ENCODE measurements at regions not wholly inside any gene's neighbourhood (a gene's known extent, or its start where the extent isn't known, plus 50 kb on each side); places are given as distances from the start of the nearest gene placed in this dataset.
A peak's percentile ranks its signal among the peaks of the same experiment; 100 is the strongest.
"Not testable (repeated sequence)": the region's sequence is repeated elsewhere in the genome, so short reads cannot be mapped to it uniquely, and the experiment has no call there.

DNA sequence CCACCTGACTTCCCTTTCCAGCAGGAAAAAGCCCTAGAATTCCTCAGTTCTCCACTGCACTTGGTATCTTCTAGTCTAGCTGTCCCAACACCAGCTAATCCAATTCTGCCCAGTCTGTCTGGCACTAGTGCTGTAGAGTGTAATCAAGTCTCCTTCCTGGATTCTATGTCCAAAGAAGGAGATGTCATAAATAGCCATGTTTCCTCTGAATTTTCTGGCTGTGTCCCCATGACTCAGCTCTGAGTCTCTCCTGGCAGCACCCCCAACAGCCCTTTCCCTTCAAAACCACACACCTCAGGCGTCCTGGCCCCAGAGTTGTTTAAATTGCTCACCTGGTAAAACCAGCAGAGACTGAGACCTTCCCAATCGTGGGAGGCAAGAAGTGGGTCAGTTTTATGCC, 197.2 kb downstream of the GRXCR1 start:
- DNase-seq (ENCODE audit: low read depth), result no peak

DNA sequence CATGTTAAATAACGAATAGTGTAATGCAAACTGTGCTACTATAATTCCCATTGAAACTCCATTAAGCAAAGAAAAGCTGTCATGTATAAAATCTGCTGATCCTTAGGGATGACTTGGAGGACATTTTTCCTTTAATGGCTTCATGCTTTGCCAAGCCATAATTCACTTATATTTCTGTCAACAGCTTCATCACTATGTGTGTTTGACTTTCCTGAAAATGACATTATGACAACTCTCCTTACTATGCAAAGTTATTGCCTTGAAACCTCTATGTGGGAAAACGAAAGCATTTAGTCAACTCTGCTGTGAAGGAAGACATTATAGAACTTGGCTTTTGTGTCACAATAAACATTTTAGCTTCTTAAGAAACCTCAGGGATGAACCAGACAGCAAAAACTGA, 210.5 kb downstream of the GRXCR1 start:
- no peak for DNase-seq (ENCODE audit: low read depth)

DNA sequence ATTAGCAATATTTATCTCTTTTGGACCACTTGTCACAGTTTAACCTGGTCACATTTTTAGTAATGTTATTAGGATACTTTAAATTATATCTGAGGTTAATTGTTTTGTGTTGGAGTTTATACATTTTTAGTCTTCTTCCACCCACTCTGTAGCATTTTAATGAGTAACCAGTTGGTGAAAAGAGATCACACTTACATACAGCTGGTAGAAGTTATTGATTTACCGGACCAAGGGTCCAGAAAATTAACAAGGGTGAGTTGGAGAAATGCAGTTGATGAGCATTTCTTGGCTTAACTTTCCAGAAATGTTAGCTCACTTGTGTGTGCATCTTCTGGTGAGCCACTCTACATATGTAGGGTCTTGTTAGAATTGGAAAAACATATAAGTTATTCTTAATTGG, 219.6 kb downstream of the GRXCR1 start:
- no peak for DNase-seq (ENCODE audit: low read depth)

DNA sequence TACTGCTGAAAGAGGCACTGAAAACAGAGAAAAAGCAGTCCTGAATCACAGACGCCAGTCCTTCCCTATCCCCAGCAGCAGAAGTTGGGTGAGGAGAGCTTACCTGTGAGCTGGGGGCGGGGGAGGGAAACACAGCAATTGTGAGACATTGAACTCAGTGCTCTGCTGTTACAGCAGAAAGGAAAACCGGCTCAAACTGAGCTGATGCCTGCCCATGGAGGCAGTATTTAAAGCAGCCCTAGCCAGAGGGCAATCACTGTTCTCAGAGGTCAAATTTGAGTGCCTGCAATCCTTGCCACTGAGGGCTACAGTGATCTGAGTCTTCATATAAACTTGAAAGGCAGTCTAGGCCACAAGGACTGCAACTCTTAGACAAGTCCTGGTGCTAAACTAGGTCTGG, 220.7 kb downstream of the GRXCR1 start:
- no peak for DNase-seq (ENCODE audit: low read depth)

DNA sequence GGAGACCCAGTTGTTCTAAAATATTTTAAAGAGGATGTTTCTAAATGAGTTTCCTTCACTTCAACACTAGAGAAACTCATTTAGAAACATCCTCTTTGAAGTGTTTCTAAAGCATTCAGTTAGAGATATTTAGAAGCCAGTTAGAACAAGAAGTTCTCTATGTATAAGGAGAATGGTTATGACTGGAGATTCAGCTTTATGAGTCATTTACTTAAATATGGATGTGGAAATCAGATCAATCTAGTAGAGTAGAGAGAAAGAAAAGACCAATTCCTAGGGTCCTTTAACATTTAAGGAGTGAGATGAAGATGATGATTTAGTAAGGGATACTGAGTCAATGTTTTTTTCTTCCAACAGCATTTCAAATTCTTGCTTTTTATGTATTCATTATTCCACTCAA, 234.1 kb downstream of the GRXCR1 start:
- DNase-seq (ENCODE audit: low read depth), result no peak

DNA sequence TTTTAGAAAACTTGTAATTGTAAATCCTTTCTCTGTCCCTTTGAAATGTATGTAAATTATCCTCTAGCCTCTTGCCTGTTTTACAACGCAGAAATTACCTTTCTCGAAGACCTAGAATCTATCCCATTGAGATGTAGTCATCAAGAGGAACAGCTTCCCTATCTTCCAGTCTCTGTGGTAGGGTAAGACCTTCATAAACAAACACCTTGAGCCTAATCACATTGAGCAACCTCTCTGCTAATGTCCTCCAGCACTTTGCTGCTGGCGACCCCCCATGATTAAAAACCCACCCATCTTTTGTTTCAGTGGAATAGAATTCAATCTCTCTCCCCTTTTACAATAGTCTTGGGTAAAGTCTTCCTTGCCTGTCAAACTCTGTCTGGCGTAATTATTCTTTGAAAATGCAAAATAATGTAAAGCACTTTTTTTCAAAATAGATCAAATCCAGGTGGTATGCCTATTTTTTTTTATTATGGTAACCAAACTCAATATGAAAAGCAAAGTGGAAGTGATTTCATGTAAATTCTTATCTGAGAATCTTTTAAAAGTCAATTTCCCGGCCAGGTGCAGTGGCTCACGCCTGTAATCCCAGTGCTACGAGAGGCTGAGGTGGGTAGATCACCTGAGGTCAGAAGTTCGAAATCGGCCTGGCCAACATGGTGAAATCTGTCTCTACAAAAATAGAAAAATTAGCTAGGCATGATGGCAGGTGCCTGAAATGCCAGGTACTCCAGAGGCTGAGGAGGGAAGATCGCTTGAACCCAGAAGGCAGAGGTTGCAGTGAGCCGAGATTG, 237.9 kb downstream of the GRXCR1 start:
- no peak for DNase-seq (ENCODE audit: low read depth)

DNA sequence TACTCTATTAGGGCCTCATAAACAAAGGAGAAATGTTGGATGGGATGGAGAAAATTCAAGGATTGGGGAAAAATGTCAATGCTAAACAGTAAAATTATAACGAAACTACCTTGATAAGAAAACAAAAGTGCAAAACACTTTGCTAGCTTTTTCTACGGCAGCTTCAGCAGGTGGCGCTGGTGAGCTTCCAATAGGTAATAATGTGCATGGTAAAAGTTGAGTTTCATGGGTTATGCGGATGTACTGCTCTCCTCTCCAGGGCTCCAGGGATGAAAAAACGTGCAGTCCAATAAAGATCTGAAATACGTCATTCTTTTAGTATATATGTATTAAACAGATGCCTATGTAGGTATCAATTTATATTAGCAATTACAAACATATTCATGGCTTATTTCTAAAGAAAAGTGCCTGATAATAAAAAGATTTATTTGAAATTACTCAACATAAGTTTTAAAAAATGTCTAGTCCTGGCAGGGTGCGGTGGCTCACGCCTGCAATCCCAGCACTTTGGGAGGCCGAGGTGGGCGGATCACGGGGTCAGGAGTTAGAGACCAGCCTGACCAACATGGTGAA, 239.6 kb downstream of the GRXCR1 start:
- DNase-seq (ENCODE audit: low read depth), result peak; percentile 72

DNA sequence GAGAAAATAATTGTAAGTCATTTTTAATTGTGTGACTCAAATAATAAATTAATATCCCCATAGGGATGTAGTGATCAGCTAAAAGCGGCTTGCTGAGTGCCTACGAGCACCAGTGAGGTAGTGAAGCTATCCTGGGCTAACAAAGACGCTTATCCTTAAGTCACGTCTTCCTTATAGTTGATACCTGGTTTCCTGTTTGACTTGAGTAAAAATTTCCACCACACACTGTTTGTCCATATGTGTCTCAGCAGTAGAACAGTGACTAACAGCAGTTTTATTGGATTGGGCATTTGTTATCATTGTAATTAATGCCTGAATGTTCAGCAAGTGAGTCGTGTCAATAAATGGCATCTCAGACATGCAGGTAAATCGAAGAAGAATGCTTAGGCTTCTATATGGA, 241.1 kb downstream of the GRXCR1 start:
- no peak for DNase-seq (ENCODE audit: low read depth)

DNA sequence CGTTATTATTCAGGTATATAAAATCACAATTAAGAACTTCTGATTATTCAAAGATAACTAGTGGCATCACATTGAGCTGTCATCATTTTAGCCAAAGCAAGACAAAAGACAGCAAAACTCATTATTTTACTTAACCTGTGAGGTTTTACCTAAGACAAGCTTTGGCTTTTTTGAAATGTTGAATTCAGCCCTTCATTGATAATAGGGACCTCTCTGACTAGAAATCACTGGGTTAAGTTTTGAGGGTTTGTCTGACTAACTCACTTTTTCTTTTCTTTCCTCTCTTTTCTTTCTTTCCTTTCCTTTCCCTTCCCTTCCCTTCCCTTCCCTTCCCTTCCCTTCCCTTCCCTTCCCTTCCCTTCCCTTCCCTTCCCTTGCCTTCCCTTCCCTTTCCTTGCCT, 244.2 kb downstream of the GRXCR1 start:
- no peak for DNase-seq (ENCODE audit: low read depth)

DNA sequence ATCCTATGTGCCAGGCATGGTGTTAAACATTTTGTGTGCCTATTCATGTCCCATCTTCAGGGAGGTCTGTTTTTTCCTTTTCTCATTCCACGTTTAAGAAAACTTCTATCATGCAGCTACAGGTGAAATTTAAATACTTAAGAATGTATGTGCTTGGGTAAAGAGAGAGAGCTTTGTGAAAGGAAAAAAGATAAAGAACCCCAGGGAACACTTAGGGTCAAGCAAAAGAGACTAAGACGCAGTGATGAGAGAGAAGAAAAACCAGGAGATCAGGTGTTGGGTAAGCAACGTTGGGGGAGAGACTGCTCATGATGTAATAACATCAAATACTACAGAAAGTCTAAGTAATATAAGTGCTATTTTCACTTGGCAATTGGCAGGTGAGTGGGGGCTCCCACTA, 253.7 kb downstream of the GRXCR1 start:
- DNase-seq (ENCODE audit: low read depth), result no peak

DNA sequence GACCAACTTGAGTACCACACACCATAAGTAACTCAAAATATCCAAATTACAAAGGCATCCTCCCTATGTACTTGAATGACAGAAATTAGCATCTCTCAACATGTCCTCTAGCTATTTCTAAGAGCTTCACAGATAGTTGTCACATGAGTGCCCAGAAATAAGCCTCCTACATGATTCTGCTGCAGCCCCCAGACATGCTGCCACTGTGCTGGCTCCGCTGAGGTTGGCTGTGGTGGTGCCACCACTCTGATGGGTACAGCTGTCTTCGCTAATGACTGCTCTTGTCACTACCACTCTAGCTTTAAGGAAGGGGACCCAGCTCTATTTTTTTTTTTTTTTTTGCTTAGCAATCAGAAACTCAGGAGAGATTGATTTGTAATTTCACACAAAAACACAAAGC, 256.0 kb downstream of the GRXCR1 start:
- no peak for DNase-seq (ENCODE audit: low read depth)

DNA sequence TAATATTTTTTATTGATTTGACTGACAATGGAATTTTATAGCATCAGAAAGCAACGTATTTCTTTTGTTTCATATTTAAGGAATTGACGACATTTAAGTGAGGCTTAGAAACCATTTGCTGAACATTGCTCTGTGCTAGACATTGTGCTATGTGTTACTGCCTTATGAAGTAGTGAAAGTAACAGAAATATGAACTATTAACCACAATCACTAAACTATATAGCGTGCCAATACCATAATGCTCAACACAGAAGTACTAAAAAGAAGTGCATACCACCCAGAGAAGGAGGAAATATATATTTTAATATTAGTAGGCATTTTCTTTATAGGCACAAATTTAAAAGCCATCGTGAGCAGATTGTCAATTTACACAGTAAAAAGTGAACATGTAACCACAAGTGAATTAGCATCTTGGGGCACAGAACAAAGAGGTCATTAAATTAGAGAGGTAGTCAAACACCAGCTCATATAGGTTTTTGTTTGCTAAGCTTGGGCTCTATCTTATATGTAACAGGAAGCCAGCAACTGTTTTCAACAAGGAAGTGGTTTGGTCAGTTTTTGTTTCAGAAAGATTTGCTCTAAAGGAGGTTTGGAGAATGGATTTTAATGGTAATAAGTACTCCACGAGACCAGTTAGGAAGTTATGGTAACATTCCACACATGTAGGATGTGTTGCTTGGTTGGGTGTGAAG, 270.7 kb downstream of the GRXCR1 start:
- no peak for DNase-seq (ENCODE audit: low read depth)

DNA sequence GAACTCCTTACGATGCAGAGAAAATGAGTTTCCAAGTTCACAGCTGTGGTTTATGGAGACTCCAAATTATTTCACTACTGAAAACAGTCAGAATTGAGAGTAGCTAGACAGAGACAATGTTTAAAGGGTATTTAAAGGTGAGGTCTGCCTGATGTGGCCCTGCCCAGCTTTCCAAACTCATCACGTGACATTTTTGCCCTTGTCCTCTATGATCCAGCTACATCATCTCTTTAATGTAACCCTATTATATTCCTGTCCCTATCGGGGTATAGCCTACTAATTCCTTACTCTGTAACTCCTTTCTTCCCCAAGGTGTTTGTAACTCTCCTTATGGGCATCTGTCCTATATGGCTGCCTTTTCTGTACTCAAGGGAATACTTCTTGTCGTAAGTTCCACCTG, 297.2 kb downstream of the GRXCR1 start:
- no peak for DNase-seq (ENCODE audit: low read depth)

DNA sequence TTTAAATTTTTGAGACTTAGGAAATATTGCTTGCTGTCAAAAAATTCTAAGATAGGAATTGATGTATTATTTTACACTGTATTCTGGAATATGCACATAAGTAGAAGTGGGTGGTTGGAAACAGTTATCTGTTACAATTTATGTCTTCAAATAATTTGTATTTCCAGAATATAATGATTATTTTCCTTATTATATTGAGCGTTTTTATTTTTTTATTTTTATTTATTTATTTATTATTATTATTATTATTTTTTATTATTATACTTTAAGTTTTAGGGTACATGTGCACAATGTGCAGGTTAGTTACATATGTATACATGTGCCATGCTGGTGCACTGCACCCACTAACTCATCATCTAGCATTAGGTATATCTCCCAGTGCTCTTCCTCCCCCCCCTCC, 320.1 kb downstream of the GRXCR1 start:
- DNase-seq (ENCODE audit: low read depth), result not testable (repeated sequence)

DNA sequence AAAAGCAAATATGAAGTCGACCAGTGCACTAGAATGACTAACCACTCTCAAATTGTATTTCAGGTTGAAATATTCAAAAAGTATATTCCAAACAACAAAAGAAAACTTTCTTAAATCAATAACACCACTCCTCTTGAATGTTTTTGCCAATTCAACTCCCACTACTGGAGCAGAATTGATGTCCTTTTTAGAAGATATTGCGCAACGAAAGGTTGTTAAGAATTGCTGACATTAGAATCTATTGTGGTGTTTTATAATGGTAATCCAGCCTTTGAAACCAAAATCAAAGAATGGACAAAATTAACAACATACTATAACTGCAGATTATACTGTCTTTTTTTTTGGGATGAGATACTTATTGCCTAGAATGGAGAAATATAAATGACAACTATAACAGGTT, 331.3 kb downstream of the GRXCR1 start:
- DNase-seq (ENCODE audit: low read depth), result no peak

DNA sequence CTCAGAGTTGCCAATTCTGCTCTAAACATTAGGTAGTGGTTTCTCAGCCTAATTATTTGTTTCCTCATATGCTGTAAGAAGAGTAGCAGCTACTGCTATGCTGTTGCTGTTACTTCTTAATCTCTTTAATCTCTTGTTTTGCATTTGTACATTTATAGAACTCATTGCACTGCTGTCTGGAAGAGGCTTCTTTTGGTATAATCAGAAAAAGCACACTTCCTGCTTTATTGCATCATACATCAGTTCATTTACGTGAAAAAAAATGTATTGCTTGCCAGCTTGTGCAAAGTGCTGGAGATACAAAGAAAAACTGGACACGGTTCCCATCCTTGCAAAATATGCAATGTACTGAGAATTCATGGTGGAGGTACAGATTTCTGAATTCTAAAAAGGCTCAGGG, 332.0 kb downstream of the GRXCR1 start:
- no peak for DNase-seq (ENCODE audit: low read depth)

DNA sequence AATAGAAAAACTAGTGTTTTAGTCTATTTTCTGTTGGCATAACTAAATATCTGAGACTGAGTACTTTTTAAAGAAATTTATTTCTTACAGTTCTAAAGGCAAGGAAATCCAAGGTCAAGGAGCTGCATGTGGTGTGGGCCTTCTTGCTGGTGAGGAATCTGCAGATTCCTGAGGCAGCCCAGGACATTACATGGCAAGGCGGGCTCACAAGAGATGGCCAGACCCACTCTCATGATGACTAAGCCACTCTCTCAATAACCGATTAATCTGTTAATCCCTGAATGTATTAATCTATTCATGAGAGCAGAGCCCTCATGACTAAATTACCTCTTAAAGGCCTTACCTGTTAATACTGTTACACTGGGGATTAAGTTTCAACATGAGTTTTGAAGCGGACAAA, 340.8 kb downstream of the GRXCR1 start:
- no peak for DNase-seq (ENCODE audit: low read depth)

DNA sequence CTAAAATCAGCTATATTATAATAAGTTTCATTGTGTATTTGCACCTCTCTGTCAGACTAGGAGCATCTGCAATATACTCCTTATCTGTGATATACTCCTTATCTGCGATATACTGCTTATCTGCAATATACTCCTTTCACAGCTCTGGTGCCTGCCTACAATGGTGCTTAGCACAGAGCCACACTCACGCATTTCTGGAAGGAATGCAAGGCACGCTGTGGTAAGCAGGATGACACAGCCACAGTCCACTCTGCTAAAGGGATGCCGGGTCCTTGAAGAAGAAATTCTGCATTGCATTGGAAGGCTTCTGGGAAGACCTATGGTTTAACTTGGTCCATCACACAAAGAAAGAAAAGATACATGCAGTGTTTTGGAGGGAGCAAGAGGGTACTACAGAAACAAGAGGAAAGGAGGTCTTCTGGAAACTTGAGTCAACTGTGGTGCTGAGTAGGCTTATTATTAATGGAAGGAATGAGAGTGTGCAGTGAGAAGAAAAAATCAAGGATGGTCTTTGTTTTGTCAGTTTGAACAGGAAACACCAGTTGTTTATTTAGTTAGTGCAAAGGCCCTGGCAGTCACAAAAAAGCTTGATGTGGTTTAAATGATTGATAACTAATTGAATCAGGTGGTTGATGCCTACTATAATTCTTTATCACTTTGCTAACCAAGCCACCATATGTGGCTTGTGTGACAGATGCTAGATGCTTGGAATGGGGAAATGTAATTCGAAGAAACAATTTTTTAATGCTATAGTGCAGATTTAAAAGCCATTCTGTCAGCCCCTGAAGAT, 342.3 kb downstream of the GRXCR1 start:
- peak; percentile 55 for DNase-seq (ENCODE audit: low read depth)

DNA sequence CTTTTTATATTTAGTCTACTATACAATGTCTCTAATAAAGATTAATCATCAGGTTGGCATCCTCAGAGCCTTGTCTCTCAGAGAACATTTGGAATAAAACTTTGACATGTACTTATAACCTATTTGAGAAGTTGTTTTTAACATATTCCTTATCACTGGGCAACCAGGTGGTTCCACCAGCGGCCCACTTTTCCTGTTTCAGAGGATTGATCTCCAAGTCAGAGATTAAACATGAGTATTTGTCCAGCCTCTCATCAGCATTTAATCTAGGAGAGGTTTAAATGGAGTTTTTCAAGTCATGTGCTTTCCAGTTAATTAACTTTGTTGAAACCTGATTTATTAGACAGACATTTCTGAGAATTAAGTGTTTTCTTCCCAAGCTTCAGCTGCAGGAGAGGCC, 345.5 kb downstream of the GRXCR1 start:
- no peak for DNase-seq (ENCODE audit: low read depth)

DNA sequence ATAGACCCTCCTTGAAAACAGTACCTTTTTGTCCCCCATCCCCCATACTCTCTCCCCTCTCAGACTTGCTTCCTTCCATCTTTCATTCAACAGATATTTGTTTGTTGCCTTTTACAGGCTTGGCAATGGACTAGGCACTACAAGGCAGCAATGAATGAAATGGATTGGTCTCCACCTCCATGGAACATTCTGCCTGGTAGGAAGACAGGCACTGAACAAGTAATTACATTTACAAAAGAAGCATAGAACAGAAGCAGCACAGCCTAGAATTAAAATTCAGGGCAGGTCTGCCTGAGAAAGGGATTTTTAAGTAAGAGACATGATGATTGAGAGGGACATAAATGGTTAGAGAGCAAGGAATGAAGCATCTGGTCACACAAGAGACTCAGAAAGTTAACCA, 346.1 kb downstream of the GRXCR1 start:
- no peak for DNase-seq (ENCODE audit: low read depth)

DNA sequence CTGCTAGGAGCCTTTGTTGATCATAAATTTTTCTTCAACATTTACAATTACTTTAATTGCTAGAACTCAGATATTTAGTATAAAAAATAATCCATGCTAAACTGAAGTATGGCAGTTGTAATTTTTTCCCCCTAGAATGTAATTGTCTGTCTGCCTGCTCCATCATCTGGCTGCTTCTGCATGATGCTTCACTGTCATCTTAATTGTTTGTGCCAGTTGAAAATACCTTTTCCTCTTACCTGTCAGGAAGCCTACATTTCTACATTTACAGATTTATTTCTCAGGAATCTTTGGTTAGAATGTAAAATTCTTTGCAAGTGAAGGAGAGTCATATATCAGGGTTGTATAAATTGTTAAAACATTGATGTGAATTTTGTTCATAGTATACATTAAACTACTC, 348.6 kb downstream of the GRXCR1 start:
- DNase-seq (ENCODE audit: low read depth), result no peak

DNA sequence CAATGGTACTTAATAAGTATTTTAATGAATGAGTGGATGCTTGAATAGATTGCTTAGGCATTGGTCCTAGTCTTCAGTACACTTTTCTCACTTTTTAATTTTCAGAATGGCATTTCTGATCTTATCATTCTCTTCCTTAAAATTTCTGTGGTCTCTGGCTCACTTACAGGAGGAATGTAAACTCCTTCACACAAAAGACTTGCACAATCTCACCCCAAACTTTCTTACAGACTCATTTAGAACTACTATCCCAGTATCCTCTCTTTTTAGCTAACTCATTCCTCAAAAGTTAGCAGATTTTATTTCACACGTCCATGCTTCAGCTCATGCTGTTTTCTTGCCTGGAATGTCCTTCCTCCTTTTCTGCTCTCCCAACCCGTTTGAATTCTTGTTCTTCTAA, 350.1 kb downstream of the GRXCR1 start:
- peak; percentile 30 for DNase-seq (ENCODE audit: low read depth)

Data from myocyte (in vitro differentiated cells).